ENCODE measurements at regions not wholly inside any gene's neighbourhood (a gene's known extent, or its start where the extent isn't known, plus 50 kb on each side); places are given as distances from the start of the nearest gene placed in this dataset.

- Mint-ChIP-seq H3K27me3 (ENCODE audit: low read depth) (no peaks in the 10 kb centered on the region), H3K9me3 (no peaks in the 10 kb centered on the region), H3K4me3 (no peak overlapping the region), H3K27ac (no peak overlapping the region), H3K36me3 (ENCODE audit: low read depth) (no peaks in the 10 kb centered on the region), H3K4me1 (ENCODE audit: low read depth) (no peaks in the 10 kb centered on the region)
- no peak for DNase-seq (ENCODE audit: low spot score)
These were observed 70.2 kb upstream of the ELL2 start for GRCh38 chr5:96031811-96032261.

GRCh38 chr5:96031180-96031579 is 69.5 kb upstream of the ELL2 start:
- Mint-ChIP-seq H3K4me3 (no peak overlapping the region), H3K4me1 (ENCODE audit: low read depth) (no peaks in the 10 kb centered on the region), H3K9me3 (no peaks in the 10 kb centered on the region), H3K27ac (no peak overlapping the region), H3K36me3 (ENCODE audit: low read depth) (no peaks in the 10 kb centered on the region), H3K27me3 (ENCODE audit: low read depth) (no peaks in the 10 kb centered on the region)
- no peak for DNase-seq (ENCODE audit: low spot score)

- no peak overlapping the region for H3K27ac Mint-ChIP-seq
- H3K4me3 Mint-ChIP-seq: no peak overlapping the region
- no peaks in the 10 kb centered on the region for H3K9me3 Mint-ChIP-seq
- DNase-seq (ENCODE audit: low spot score): no peak
- H3K4me1 Mint-ChIP-seq (ENCODE audit: low read depth): no peaks in the 10 kb centered on the region
- no peaks in the 10 kb centered on the region for H3K36me3 Mint-ChIP-seq (ENCODE audit: low read depth)
- H3K27me3 Mint-ChIP-seq (ENCODE audit: low read depth): no peaks in the 10 kb centered on the region
These were observed 64.9 kb upstream of the ELL2 start for GRCh38 chr5:96026406-96027041.

GRCh38 chr5:96024683-96025475 is 63.2 kb upstream of the ELL2 start:
- H3K36me3 Mint-ChIP-seq (ENCODE audit: low read depth): no peaks in the 10 kb centered on the region
- no peaks in the 10 kb centered on the region for H3K9me3 Mint-ChIP-seq
- no peaks in the 10 kb centered on the region for H3K27me3 Mint-ChIP-seq (ENCODE audit: low read depth)
- no peak overlapping the region for H3K4me3 Mint-ChIP-seq
- no peak overlapping the region for H3K27ac Mint-ChIP-seq
- H3K4me1 Mint-ChIP-seq (ENCODE audit: low read depth): no peaks in the 10 kb centered on the region
- DNase-seq (ENCODE audit: low spot score): no peak

- H3K27me3 Mint-ChIP-seq (ENCODE audit: low read depth): no peaks in the 10 kb centered on the region
- no peak overlapping the region for H3K4me3 Mint-ChIP-seq
- no peak for DNase-seq (ENCODE audit: low spot score)
These were observed 61.9 kb upstream of the ELL2 start for GRCh38 chr5:96023518-96023917.

GRCh38 chr5:96022971-96023370 is 61.3 kb upstream of the ELL2 start:
- H3K27me3 Mint-ChIP-seq (ENCODE audit: low read depth): no peaks in the 10 kb centered on the region
- no peak overlapping the region for H3K4me3 Mint-ChIP-seq
- no peaks in the 10 kb centered on the region for H3K4me1 Mint-ChIP-seq (ENCODE audit: low read depth)
- H3K27ac Mint-ChIP-seq: no peak overlapping the region
- no peaks in the 10 kb centered on the region for H3K9me3 Mint-ChIP-seq
- DNase-seq (ENCODE audit: low spot score): no peak
- no peaks in the 10 kb centered on the region for H3K36me3 Mint-ChIP-seq (ENCODE audit: low read depth)

More at GRCh38 chr5:96023518-96023917, 61.9 kb upstream of the ELL2 start:
- no peaks in the 10 kb centered on the region for H3K9me3 Mint-ChIP-seq
- no peak overlapping the region for H3K27ac Mint-ChIP-seq
- H3K36me3 Mint-ChIP-seq (ENCODE audit: low read depth): no peaks in the 10 kb centered on the region
- H3K4me1 Mint-ChIP-seq (ENCODE audit: low read depth): no peaks in the 10 kb centered on the region

GRCh38 chr5:96017951-96018350 is 56.3 kb upstream of the ELL2 start:
- Mint-ChIP-seq H3K4me1 (ENCODE audit: low read depth) (peaks cover 4% of the 10 kb centered on the region), H3K4me3 (no peak overlapping the region), H3K36me3 (ENCODE audit: low read depth) (no peaks in the 10 kb centered on the region), H3K27ac (no peak overlapping the region), H3K27me3 (ENCODE audit: low read depth) (no peaks in the 10 kb centered on the region), H3K9me3 (no peaks in the 10 kb centered on the region)
- DNase-seq (ENCODE audit: low spot score): no peak

- H3K27ac Mint-ChIP-seq: no peak overlapping the region
- no peaks in the 10 kb centered on the region for H3K27me3 Mint-ChIP-seq (ENCODE audit: low read depth)
- no peaks in the 10 kb centered on the region for H3K36me3 Mint-ChIP-seq (ENCODE audit: low read depth)
- peaks cover 4% of the 10 kb centered on the region for H3K4me1 Mint-ChIP-seq (ENCODE audit: low read depth)
- H3K4me3 Mint-ChIP-seq: no peak overlapping the region
- H3K9me3 Mint-ChIP-seq: no peaks in the 10 kb centered on the region
- no peak for DNase-seq (ENCODE audit: low spot score)
These were observed 54.6 kb upstream of the ELL2 start for GRCh38 chr5:96016216-96016615.

- H3K4me3 Mint-ChIP-seq: no peak overlapping the region
- H3K27me3 Mint-ChIP-seq (ENCODE audit: low read depth): no peaks in the 10 kb centered on the region
- no peaks in the 10 kb centered on the region for H3K9me3 Mint-ChIP-seq
- H3K36me3 Mint-ChIP-seq (ENCODE audit: low read depth): no peaks in the 10 kb centered on the region
- DNase-seq (ENCODE audit: low spot score): no peak
- peaks cover 4% of the 10 kb centered on the region for H3K4me1 Mint-ChIP-seq (ENCODE audit: low read depth)
- H3K27ac Mint-ChIP-seq: no peak overlapping the region
These were observed 54.1 kb upstream of the ELL2 start for GRCh38 chr5:96015709-96016108.

- Mint-ChIP-seq H3K4me3 (no peak overlapping the region), H3K27me3 (ENCODE audit: low read depth) (no peaks in the 10 kb centered on the region), H3K4me1 (ENCODE audit: low read depth) (peaks cover 4% of the 10 kb centered on the region), H3K27ac (no peak overlapping the region), H3K36me3 (ENCODE audit: low read depth) (no peaks in the 10 kb centered on the region), H3K9me3 (peaks cover 4% of the 10 kb centered on the region)
- no peak for DNase-seq (ENCODE audit: low spot score)
These were observed 52.7 kb upstream of the ELL2 start for GRCh38 chr5:96014395-96014794.

- no peaks in the 10 kb centered on the region for H3K36me3 Mint-ChIP-seq (ENCODE audit: low read depth)
- no peak overlapping the region for H3K27ac Mint-ChIP-seq
- no peak overlapping the region for H3K4me3 Mint-ChIP-seq
- DNase-seq (ENCODE audit: low spot score): no peak
- no peaks in the 10 kb centered on the region for H3K27me3 Mint-ChIP-seq (ENCODE audit: low read depth)
- H3K9me3 Mint-ChIP-seq: peaks cover 4% of the 10 kb centered on the region
- peaks cover 4% of the 10 kb centered on the region for H3K4me1 Mint-ChIP-seq (ENCODE audit: low read depth)
These were observed 51.6 kb upstream of the ELL2 start for GRCh38 chr5:96013254-96013653.

- no peak overlapping the region for H3K4me3 Mint-ChIP-seq
- no peak overlapping the region for H3K27ac Mint-ChIP-seq
- DNase-seq (ENCODE audit: low spot score): no peak
- no peaks in the 10 kb centered on the region for H3K27me3 Mint-ChIP-seq (ENCODE audit: low read depth)
- H3K36me3 Mint-ChIP-seq (ENCODE audit: low read depth): no peaks in the 10 kb centered on the region
- H3K4me1 Mint-ChIP-seq (ENCODE audit: low read depth): peaks cover 4% of the 10 kb centered on the region
- H3K9me3 Mint-ChIP-seq: peaks cover 4% of the 10 kb centered on the region
These were observed 50.7 kb upstream of the ELL2 start for GRCh38 chr5:96012399-96012798.

All from T-helper 2 cell treated with Interferon-gamma antibody and Interleukin-4, amounts not matched to agents 5 μg/mL and 100 μg/mL, for 36 hours (primary cell).